Endothelial cell of umbilical vein (primary cell): ENCODE measurements at regions not wholly inside any gene's neighbourhood (a gene's known extent, or its start where the extent isn't known, plus 50 kb on each side); places are given as distances from the start of the nearest gene placed in this dataset.

Source experiments
- BruUV-seq: library from RNA; stranded (reverse); fragments of 400-500 nt; replicated peaks from 2 replicates; lab custom pipeline; 2021; lab: Mats Ljungman, UMichigan
- CTCF ChIA-PET: fragments of 300-600, 350-600 bp; sonication (Branson Sonifier 250); formaldehyde crosslinking; loops from one replicate; lab custom pipeline; 2021; ENCODE audit warnings: antibody characterized with exemption, inconsistent platforms; lab: Charles Lee
- POLR2A ChIA-PET: fragments of 300-600, 350-600 bp; sonication (Branson Sonifier 250); formaldehyde crosslinking; loops from one replicate; lab custom pipeline; 2021; ENCODE audit warnings: antibody characterized with exemption, inconsistent platforms; lab: Charles Lee
- DNase-seq: peaks from one replicate; pipeline ENCODE4 v3.0.0-alpha.2; 2011; ENCODE audit warnings: low read depth, low spot score
- FAIRE-seq: peaks from 2 replicates; lab custom pipeline; 2011; peaks lifted over from hg19 to GRCh38; lab: Jason Lieb, UNC
- H2AFZ ChIP-seq: 2 replicates; pipeline ENCODE4 v1.6.0; 2012; ENCODE audit warnings: low read depth, low read length, control low read depth, inconsistent platforms
- H3K27ac ChIP-seq: 2 replicates; pipeline ENCODE4 v1.5.1; 2011; ENCODE audit warnings: low read depth, mild to moderate bottlenecking, control low read depth, low read length, moderate library complexity; ENCODE audit not compliant: insufficient read depth
- H3K27me3 ChIP-seq, 2 experiments: 2 replicates each; pipeline versions ENCODE4 v1.6.0 to v1.6.1; 2011; ENCODE audit warnings: low read length in 2 of 2, mixed read lengths in 1 of 2; ENCODE audit not compliant: control insufficient read depth in 2 of 2, insufficient read depth in 2 of 2
- H3K36me3 ChIP-seq, 2 experiments: 2 replicates in 1 of 2; 3 replicates in 1 of 2; pipeline ENCODE4 v1.5.1; 2011; ENCODE audit warnings: low read length in 2 of 2, mild to moderate bottlenecking in 1 of 2, moderate library complexity in 1 of 2; ENCODE audit not compliant: control insufficient read depth in 2 of 2, insufficient read depth in 2 of 2; ENCODE audit errors: extremely low read depth in 1 of 2
- H3K4me1 ChIP-seq: 3 replicates; pipeline ENCODE4 v1.5.1; 2011; ENCODE audit warnings: mild to moderate bottlenecking, low read length; ENCODE audit not compliant: control insufficient read depth, insufficient read depth; ENCODE audit errors: extremely low read depth
- H3K4me2 ChIP-seq: 2 replicates; pipeline ENCODE4 v1.6.1; 2011; ENCODE audit warnings: low read length, control low read depth, mixed read lengths; ENCODE audit not compliant: insufficient read depth
- H3K4me3 ChIP-seq, 3 experiments: fragments of 200-600 bp in 1 of 3; sonication (generic), shearing (Covaris generic) in 1 of 3; replicated peaks in 1 of 3; 2 replicates each; pipeline ENCODE4 v1.5.1; 2011 to 2016; ENCODE audit warnings: control low read depth in 3 of 3, low read length in 3 of 3, mild to moderate bottlenecking in 2 of 3, inconsistent platforms in 1 of 3, low read depth in 1 of 3, moderate library complexity in 1 of 3; ENCODE audit not compliant: insufficient read depth in 1 of 3
- H3K79me2 ChIP-seq: 2 replicates; pipeline ENCODE4 v1.6.0; 2012; ENCODE audit warnings: low read length, inconsistent platforms; ENCODE audit not compliant: control insufficient read depth, insufficient read depth
- H3K9ac ChIP-seq: replicated peaks from 2 replicates; pipeline ENCODE3; 2011; ENCODE audit warnings: low read length, control low read depth; ENCODE audit not compliant: insufficient read depth; ENCODE audit errors: extremely low read depth
- H3K9me1 ChIP-seq: replicated peaks from 3 replicates; pipeline ENCODE4 v1.6.0; 2011; ENCODE audit warnings: mild to moderate bottlenecking, low read length; ENCODE audit not compliant: control insufficient read depth, insufficient read depth; ENCODE audit errors: extremely low read depth
- H3K9me3 ChIP-seq: replicated peaks from 2 replicates; pipeline ENCODE4 v1.5.1; 2012; ENCODE audit warnings: low read length, inconsistent platforms; ENCODE audit not compliant: control insufficient read depth, insufficient read depth
- H4K20me1 ChIP-seq: replicated peaks from 2 replicates; pipeline ENCODE3; 2011; ENCODE audit warnings: mild to moderate bottlenecking, low read length; ENCODE audit not compliant: control insufficient read depth, insufficient read depth; ENCODE audit errors: extremely low read depth
- CTCF ChIP-seq, 2 donors: IDR thresholded peaks; 1 replicate in 1 of 2; 2 replicates in 1 of 2; pipeline ENCODE4 v1.5.1; 2011; ENCODE audit warnings: low read length in 2 of 2, mild to moderate bottlenecking in 2 of 2, moderate library complexity in 2 of 2, control low read depth in 1 of 2, inconsistent platforms in 1 of 2, low read depth in 1 of 2; ENCODE audit not compliant: insufficient read depth in 1 of 2; ENCODE audit errors: extremely low read depth in 1 of 2
- EZH2 ChIP-seq: IDR thresholded peaks from 2 replicates; pipeline ENCODE4 v1.6.1; 2012; ENCODE audit warnings: borderline replicate concordance, low read depth, mild to moderate bottlenecking, moderate library complexity, low read length, inconsistent platforms; ENCODE audit not compliant: severe bottlenecking
- FOS ChIP-seq: IDR thresholded peaks from 2 replicates; pipeline ENCODE4 v1.6.1; 2011; ENCODE audit warnings: mild to moderate bottlenecking, low read length, moderate library complexity, borderline replicate concordance; ENCODE audit not compliant: insufficient read depth
- GATA2 ChIP-seq: IDR thresholded peaks from 2 replicates; pipeline ENCODE4 v1.7.0; 2011; ENCODE audit warnings: low read depth, mild to moderate bottlenecking, moderate library complexity, mixed read lengths, low read length; ENCODE audit not compliant: insufficient read length, insufficient read depth
- JUN ChIP-seq: IDR thresholded peaks from 2 replicates; pipeline ENCODE4 v1.6.1; 2011; ENCODE audit warnings: borderline replicate concordance, low read depth; ENCODE audit not compliant: insufficient read length, insufficient read depth
- MAX ChIP-seq: IDR thresholded peaks from 2 replicates; pipeline ENCODE4 v1.6.1; 2011; ENCODE audit not compliant: insufficient read depth, insufficient read length
- MYC ChIP-seq: IDR thresholded peaks from one replicate; pipeline ENCODE4 v1.6.1; 2011; ENCODE audit warnings: mild to moderate bottlenecking, low read depth, low read length
- POLR2A ChIP-seq: IDR thresholded peaks from 2 replicates; pipeline ENCODE4 v1.6.1; 2012; ENCODE audit warnings: low read depth, mild to moderate bottlenecking, control low read depth, low read length
- POLR2AphosphoS5 ChIP-seq: IDR thresholded peaks from 2 replicates; pipeline ENCODE4 v1.6.1; 2012; ENCODE audit warnings: low read depth, mild to moderate bottlenecking, control low read depth, low read length, moderate library complexity; ENCODE audit not compliant: insufficient read depth
- dilution Hi-C: fragments of 300-500 bp; cut with MboI; formaldehyde crosslinking; loops from one replicate; pipeline ENCODE4 v1.15.0; 2019; ENCODE audit warnings: low sequenced_read_pairs; ENCODE audit not compliant: extremely low pct_ligation_motif_present
- intact Hi-C: fragments of 100-400 bp; cut with micrococcal nuclease; formaldehyde crosslinking; loops from one replicate; pipeline ENCODE4 v1.10.0; 2022

DNA sequence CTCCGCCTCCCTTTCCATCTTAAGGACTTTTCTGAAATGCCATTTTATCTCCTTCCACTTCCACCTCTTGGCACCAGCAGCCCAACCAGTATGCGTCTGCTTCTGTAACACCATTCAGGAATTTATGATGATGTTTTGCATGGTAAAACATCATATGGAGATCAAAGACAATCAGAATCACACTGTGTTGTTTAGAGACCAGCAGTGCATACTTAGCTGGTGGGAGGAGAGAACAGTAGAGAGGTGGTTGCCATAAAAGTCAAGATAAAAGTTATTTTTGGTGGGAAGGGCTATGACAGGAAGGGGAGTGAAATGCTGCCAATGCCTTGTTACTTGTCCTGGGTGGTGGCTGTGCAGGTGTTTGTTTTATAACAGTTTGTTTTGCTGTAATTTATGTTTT lies 268.0 kb downstream of the OPA1 start:
- no peaks in the 10 kb centered on the region for H3K36me3 ChIP-seq
- H3K27me3 ChIP-seq = no peaks in the 10 kb centered on the region
- H2AFZ ChIP-seq = no peak overlapping the region
- intact Hi-C loops (no loop called here), dilution Hi-C loops (no loop called here)
- POLR2A ChIA-PET = no interaction called here
- H4K20me1 ChIP-seq = no peaks in the 10 kb centered on the region
- no TSS peak for BruUV-seq
- H3K4me3 ChIP-seq = no peak overlapping the region
- no peaks in the 10 kb centered on the region for H3K9me3 ChIP-seq
- DNase-seq (no peak), FAIRE-seq (no peak)
- no peak overlapping the region for H3K4me2 ChIP-seq
- H3K9ac ChIP-seq = no peak overlapping the region
- peaks cover 4% of the 10 kb centered on the region for H3K4me1 ChIP-seq
- no peaks in the 10 kb centered on the region for H3K79me2 ChIP-seq
- no peak for TF ChIP-seq GATA2
- TF ChIP-seq CTCF (IDR thresholded peaks at IDR 0.05; ENCODE audit: extremely low read depth in 1 of 2, insufficient read depth in 1 of 2, low read depth in 1 of 2, low read length in 2 of 2) = no peak
- CTCF ChIA-PET = no interaction called here
- no peak overlapping the region for H3K27ac ChIP-seq
- H3K9me1 ChIP-seq = no peaks in the 10 kb centered on the region

DNA sequence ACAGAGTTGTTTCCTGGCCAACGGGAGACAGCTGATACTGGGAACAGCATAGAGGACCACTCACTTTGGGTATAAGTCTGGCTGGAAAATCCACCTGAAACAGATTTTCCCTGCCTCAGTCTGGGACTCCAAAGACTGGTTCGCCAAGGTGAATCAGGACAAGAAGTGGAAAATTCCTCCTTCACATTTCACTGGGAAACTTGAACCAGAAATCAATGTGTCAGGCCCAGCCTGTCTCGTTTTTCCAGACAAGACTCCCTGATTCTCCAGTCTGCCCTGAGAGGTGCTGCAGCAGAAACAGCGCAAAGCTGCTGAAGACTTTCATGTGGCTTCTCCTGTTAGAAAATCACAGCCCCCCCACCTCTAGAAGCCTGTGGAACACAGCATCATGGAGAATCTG lies 269.8 kb downstream of the OPA1 start:
- DNase-seq = no peak

More for the DNA sequence above, 269.8 kb downstream of the OPA1 start:
- Histone ChIP-seq H2AFZ (no peak overlapping the region), H3K79me2 (no peaks in the 10 kb centered on the region), H3K4me3 (no peak overlapping the region), H3K9me1 (no peaks in the 10 kb centered on the region), H4K20me1 (no peaks in the 10 kb centered on the region), H3K4me2 (no peak overlapping the region), H3K36me3 (no peaks in the 10 kb centered on the region), H3K9me3 (no peaks in the 10 kb centered on the region), H3K4me1 (peaks cover 9% of the 10 kb centered on the region), H3K27me3 (no peaks in the 10 kb centered on the region), H3K9ac (no peak overlapping the region), H3K27ac (no peak overlapping the region)
- FAIRE-seq = peak; percentile 31
- TF ChIP-seq POLR2AphosphoS5 (no peak), EZH2 (no peak), CTCF (IDR thresholded peaks at IDR 0.05; ENCODE audit: extremely low read depth in 1 of 2, insufficient read depth in 1 of 2, low read depth in 1 of 2, low read length in 2 of 2) (no peak), POLR2A (no peak), MAX (no peak), FOS (no peak), MYC (no peak), GATA2 (no peak), JUN (no peak)
- dilution Hi-C loops = no loop called here
- ChIA-PET CTCF (no interaction called here), POLR2A (no interaction called here)
- intact Hi-C loops = no loop called here
- no TSS peak for BruUV-seq
